ENCODE measurements at regions not wholly inside any gene's neighbourhood (a gene's known extent, or its start where the extent isn't known, plus 50 kb on each side); places are given as distances from the start of the nearest gene placed in this dataset.
A peak's percentile ranks its signal among the peaks of the same experiment; 100 is the strongest.

DNA sequence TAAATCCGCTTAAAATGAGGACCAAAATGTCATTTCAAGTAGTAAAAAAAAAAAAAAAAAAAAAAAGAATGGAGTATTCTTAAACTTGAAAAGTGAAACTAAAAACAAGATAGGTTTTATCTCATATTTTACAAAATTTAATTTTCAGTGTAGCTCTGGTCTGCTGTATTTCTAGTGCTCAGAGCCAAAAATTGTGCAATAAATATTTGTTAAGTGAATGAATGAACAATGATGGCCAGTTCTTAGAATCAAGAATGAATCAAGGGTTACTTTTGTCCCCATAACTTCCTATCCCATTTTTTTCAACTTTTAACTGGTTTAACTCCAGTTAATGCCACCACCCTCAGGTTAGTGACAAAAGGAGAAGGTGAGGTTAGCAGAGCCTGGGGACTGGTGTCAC, 214.4 kb downstream of the ABHD5 start:
- no peak for DNase-seq

- no peak for DNase-seq
Measured at GRCh38 chr3:43906849-43907507, 216.2 kb downstream of the ABHD5 start.

DNA sequence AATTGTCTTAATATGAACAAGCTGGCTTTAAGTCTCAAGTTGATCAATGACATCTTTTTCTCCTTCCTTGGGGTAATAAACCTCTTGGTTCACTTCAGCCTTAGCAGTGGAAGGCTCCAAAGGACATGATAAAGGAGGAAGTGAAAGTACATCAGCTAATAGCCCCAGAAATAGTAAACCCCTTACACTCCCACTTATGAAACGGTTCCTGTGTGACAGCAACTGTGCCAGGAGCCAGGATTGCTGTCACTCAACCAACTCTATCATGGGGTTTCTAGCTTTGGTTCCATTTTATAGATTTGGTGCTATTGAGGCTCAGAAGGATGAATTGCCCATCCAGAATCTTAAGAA, 216.7 kb downstream of the ABHD5 start:
- no peak for DNase-seq

DNA sequence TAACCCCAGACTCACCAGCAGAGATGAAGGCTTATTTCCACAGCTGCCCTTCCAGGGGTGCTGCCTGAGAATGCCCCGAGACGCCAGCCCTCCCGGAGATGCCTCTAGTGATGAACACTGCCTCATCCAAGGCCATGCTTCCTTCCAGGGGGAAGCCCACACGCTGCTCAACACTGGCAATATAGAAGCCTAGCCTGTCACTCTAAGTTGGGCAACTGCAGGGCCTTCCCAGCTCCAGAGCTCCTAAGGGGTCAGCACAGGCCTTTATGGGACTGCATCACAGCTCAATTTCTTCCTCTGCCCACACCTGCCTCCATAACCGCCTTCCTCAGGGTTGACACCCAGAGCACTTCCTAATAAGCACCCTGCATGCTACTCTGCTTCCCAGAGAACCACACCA, 217.7 kb downstream of the ABHD5 start:
- no peak for DNase-seq

DNA sequence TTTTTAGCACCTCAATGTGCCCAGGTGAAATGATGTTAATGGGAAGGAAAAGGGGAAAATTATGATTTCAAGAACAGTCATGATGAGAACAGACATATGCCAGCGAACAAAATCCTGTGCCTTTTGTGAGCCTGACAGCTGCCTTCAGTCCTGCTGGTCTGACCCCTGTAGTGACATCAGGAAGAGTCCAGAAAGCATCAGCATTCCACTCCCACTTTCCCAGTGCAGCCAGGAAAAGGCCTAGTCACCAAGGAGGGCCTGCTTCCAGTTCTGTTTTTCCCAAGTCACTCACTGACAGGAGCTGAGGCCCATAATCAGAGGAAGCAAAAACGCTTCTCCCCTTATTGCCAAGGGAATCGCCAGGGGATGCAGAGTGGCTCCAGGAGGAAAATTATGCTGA, 218.4 kb downstream of the ABHD5 start:
- no peak for DNase-seq

- DNase-seq: no peak
Measured at GRCh38 chr3:43910750-43911149, 220.0 kb downstream of the ABHD5 start.

DNA sequence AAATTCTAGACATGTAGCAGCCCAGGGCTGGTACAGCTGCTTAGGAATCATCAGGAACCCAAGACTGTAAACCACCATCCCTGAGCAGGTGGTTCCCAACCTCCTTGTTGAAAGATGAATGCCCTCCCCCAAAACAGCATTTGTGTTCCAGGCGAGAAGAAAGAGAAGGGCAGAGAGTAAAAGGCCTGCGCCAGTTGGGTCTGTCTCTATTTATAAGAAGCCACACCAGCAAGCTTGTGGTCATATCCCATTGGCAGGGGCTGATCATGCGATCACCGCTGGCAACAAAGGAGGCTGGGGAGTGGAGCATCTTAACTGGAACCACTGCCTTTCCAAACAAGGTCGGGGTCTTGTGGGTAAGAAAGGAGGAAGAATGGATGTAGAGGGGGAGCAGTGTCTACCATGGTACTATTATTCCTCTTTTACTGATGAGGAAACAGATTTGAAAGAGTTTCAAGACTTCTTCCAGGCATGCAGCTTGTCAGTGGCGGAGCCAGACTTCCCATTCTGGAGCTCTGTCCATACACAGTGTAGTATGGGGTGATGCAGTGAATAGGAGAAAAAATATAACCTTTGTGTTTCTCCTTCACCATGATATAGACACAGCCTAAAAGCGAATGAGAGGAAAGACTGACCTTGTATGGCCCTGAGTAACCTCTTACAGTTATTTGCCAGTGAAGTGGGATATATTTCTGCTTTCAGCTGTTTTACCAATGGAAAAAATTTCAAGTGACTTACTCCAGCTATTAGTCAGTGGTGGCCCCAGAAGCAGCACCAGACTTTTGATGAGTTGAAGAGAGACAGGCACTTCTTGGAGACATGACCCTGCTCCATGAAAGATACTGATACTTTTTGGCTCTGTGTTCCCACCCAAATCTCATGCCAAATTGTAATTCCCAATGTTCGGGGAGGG, 222.6 kb downstream of the ABHD5 start:
- no peak for DNase-seq

DNA sequence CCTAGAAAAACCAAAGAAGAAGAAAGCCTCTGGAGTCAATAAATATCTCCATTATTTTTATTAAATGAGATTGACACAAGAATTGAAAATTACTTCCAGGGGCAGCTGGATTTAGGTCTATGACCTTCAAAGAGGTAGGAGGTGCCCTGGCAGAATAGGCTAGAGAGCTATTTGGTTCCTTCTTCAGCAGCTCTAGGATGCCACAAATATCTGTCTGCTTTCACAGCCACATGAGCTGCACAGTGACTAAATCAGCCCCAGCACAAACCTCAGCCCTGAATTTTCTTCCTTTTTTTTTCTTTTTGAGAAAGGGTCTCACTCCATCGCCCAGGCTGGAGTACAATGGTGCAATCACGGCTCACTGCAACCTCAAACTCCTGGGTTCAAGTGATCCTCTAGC, 223.5 kb downstream of the ABHD5 start:
- no peak for DNase-seq

DNA sequence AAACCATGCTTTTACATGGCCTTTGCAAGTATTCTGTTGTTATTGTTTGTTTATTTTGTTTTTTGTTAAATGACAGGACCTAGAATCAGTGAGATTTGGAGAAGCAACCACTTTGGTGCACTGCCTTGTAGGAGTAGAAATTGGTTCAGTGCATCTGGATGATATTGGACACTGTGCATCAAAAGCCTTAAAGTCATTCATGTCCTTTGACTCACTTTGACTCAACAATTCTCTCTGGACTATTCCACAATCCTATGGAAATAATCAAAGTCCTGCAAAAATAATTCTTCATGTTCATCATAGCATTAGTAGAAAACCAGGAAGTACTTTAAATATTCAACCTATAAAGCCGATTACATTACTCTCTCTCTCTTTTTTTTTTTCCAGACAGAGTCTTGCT, 224.8 kb downstream of the ABHD5 start:
- no peak for DNase-seq

GRCh38 chr3:43917361-43917760, 226.6 kb downstream of the ABHD5 start:
- DNase-seq: no peak

DNA sequence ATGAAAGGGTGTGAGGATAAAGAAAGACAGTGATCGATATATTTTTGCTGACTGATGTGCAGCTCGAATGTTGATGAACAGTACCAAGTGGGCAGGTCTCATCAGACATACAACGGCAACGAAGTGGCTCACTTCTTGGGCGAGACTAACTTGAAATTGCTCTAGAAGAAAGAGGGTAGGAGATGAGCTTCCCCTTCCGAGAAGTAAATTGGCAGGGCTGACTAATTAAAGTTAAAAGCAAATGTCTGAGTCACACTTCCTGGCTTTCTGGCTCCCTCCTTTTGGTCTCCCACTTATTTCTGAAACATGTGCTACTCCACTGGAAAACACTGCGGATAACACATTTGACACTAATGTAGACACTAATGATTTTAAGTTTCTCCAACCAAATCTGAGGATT, 228.3 kb downstream of the ABHD5 start:
- DNase-seq: no peak

DNA sequence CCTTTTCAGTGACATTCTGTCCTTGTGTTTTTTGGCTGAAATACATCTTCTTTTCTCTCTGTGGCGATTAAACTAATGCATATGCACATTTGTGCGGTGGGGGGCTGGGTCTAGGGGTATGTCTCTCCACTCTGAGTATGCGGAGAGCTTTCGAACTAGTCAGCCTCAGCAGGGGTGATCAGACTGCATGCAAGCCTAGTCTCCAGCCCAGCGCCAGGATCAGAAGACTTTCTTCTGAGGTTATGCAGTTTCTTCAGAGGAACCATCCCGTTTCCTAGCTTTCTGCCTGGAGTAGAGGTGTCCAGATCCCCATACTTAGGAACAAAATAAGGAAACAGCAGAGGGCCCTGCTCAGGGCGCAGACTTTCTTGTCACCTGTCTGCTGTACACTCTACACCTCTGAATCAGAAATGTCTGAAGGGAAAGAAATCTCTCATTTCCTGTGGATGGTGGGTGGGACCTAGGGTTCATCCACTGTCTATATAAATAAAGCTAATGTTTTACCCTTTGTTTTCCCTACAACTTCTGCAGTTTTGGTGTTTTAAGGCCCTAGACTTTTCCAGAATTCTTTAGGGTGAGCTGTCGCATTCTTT, 230.4 kb downstream of the ABHD5 start:
- DNase-seq: no peak

DNA sequence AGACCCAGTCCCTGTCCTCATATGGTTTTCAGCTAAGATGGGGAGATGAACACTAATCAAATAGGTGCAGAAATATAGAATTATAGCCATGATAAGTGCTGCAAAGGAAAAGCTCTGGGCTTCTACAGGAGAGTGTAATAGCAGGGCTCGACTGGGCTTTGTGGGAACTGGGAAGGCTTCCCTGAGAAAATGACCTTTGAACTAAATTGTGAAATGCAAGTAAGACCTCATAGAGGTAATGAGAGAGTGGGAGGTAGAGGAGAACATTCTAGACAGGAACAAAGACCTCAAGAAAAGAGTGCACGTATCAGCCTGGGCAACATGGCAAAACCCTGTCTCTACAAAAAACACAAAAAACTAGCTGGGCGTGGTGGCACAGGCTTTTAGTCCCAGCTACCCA, 231.6 kb downstream of the ABHD5 start:
- DNase-seq: no peak

GRCh38 chr3:43923104-43923882, 232.6 kb downstream of the ABHD5 start:
- no peak for DNase-seq

DNA sequence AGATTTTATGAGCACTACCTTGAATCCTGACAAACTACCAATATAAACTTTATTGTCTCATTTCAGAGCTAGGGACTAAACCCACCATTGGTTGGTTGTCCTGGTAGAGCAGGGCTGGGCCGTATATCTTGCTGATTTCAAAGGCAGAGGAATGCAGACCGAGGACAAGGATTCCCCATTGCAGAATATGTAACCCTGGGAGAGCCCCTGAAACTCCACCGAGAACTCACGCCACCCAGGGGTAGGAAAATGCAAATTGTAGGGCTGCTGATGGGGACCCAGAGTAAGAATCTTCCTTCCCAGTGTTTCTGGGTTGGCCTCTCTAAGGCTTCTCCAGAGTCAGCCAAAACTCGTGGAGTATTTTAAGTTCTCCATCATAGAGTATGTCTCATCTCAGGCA, 235.3 kb downstream of the ABHD5 start:
- no peak for DNase-seq

DNA sequence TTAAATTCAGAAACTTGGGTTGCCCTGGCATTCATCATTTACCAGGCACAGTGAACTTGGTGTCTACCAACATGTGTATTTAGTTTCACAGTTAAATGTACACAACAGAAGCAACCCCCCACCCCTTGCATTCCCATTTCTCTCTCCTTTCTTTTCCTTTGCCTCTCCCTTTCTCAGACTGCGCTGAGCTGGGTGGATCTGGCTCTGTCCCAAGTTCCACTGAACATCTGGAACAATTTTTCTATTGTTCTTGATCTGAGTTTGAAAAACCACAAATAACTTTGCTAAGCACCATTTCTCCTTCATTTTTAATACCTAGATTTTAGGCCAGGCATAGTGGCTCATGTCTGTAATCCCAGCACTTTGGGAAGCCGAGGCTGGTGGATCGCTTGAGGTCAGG, 242.2 kb downstream of the ABHD5 start:
- DNase-seq: peak; percentile 48

DNA sequence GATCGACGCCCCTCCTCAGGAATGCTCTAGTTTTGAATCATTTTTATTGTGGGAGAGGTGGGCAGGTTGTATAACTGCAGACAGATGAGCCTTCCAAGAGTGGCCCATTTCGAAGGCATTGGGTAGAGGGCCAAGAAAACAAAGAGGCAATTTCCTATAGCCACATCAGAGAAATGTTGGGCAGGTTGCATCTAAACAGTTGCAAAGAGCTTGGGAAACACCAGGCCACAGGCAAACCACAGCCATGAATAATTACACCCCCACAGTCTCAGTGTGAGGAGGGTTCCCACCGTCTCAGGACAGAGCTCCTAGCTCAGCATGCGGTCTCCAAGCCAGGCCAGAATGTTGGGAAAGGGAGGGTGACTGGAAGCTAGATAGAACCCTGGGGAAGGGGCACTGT, 257.3 kb downstream of the ABHD5 start:
- no peak for DNase-seq

DNA sequence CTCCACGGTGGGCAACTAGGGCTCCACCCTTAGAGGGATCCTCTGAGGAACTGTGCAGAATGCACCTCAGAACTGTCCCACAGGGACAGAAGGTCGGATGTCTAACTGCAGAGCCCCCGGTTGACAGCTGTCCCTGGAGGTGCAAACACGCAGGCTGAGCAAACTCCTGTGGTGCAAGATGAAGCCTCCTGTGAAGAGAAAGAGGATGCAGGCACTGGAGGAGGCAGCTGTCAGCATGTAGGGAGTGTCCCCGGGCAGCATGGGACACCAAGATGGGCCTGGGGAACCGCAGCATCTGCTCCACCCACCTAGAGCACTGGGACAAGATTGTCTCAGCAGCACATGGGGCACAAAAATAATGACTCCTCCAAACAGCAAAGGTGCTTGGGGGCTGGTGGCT, 258.9 kb downstream of the ABHD5 start:
- no peak for DNase-seq

DNA sequence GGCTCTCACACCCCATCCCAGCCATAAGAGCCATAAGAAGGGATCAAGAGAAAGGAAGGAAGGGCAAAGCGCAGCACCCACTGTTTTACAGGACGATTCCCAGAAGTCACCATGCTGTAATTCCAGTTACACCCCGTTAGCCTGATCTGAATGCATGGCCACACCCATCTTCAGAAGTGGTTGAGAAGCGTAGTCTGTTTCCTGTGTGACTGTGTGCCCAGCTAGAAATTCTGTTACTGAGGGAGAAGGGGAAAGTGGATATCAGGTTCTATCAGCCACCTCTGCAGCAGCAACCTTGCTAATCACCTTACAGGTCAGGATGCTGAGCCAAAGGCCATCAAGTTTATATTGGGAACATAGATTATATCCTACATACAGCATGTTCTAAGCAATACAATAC, 260.0 kb downstream of the ABHD5 start:
- no peak for DNase-seq

GRCh38 chr3:43951813-43952212, 261.1 kb downstream of the ABHD5 start:
- DNase-seq: no peak

DNA sequence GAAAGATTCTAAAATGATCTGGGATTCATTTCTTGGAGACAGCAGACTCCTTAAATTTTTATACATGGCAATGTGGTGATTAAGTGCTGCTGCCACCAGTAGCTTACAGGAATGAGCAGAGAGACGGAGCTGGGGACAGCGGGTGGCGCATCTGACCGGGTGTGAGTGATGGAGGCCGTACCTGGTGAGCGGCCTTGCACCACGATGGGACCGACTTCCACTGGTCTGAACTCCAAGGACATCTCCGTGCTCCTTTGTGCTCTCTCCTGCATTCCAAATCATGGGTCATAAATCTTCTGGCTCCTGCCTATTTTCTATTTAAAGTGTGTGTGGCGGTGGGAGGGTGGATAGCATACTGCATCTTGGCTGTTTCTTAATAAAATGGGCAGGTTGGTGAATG, 262.6 kb downstream of the ABHD5 start:
- DNase-seq: no peak

DNA sequence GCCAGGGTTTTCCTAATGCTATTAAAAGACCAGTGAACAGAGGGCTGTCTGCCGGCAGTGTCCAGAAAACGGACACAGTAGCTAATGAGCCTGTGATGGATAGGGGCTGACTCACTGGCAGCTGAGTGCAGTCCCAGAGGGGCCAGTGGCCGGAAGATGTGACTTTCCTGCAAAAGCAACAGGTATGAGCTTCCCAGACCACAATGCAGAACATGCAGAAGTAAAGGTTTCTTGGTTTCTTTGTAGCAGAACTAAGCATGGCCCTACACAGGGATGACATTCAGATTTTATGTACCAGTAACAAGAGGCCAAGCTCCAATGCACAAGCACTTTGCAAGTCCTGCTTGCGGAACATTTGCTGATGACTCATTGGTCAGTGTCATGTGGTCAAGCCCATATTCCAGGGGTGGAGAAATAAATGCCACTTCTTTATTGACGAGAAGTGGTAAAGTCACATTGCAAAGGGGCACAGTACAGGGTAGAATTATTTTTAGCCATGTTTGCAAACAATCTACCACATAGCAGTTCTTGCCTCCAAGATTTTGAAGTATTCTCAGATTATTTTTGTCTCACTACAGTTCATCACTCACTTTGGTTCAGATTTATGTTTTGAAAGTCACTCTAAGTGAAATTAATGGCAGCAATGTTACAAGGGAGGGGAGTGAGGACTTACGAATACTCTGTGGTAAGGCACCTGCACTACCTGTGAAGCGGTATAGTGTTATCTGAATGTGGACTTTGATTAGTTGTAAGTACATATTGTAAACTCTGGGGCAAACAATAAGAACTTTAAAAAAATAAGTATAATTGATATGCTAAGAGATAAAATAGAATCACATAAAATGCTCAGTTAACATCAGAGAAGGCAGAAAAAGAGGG, 263.3 kb downstream of the ABHD5 start:
- DNase-seq: no peak
